Right renal pelvis (tissue), 4 donors: ENCODE measurements at regions not wholly inside any gene's neighbourhood (a gene's known extent, or its start where the extent isn't known, plus 50 kb on each side); places are given as distances from the start of the nearest gene placed in this dataset.
A peak's percentile ranks its signal among the peaks of the same experiment; 100 is the strongest.

Experiments
- DNase-seq, 4 donors: peaks; one replicate each; pipeline ENCODE4 v3.0.0-alpha.2; 2013; ENCODE audit warnings: low read depth in 4 of 4, low spot score in 3 of 4, missing footprints in 1 of 4

DNA sequence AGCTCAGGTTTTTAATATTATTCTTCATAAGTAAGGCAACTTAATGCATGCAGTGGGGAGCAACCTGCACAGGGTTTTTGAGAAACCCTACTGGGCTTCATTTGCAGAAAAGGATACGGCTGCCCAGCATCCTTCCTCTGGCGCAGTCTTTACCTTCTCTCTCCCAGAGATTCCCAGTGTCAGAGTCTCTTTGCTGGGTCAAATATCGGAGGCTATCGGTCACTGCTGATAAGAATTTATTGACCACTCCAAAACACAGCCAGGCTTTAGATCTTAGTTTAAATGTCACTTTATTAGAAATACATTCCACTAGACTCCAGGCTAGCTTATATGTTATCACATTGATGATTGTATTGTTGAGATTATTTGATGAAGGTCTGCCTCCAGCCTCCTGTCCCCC, 147.2 kb upstream of the CPSF6 start:
- no peak for DNase-seq

DNA sequence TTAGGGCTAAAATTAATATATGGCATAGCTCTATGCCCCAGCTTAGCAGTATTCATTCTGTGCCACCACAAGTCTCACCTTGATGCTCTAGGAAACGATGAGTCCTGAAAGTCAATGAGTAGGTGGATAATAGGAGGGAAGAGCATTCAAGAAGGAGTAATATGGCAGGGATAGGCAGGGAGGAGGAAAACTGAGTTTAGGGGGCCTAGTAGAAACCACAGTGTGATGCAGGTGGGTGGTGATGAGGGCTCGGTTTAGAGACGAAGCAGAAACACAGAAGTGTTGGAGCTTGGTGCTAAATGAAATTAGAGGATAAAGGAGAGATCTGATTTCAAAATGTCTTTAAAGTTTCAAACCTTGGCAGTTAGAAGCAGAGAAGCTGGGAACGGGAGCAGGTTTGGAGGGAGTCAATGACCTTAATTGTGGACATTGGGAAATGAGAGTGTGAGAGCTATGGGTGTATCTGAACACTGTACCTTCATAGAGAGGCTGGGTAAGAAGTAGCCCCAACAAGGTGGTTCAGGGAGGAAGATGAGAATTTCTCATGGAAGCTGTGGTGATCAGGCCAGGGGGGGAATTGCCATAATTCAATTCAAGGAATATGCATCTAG, 144.7 kb upstream of the CPSF6 start:
- DNase-seq = no peak

- no peak for DNase-seq
These were observed 143.4 kb upstream of the CPSF6 start for GRCh38 chr12:69095765-69096477.

DNA sequence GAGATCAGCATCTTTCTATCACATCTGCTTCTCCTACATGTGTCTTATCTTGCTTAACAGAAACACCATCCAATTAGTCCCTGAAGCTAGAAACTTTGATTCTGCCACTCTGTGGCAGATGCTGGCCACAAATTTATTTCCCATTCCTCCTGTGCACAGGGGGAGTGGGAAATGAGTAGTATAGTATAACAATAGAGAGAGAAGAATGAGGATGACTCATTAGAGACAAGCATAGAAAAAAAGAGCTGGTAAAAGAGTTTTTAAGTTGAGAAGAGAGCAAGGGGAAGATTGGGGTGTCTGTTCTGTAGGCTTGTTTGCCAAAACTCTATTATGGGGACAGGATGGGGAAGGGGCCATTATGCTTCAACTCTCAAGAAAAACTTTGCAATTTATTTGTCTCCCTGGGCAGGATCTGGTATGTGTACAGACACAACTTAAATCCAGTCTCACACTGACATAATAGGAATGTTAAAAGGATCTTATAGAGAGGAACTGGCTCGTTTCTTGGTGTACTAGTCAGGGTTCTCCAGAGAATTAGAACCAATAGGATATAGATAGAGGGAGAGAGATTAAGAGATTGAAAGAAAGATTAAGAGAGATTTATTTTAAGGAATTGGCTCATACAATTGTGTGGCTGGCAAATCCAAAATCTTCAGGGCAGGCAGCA, 142.6 kb upstream of the CPSF6 start:
- DNase-seq = no peak

DNA sequence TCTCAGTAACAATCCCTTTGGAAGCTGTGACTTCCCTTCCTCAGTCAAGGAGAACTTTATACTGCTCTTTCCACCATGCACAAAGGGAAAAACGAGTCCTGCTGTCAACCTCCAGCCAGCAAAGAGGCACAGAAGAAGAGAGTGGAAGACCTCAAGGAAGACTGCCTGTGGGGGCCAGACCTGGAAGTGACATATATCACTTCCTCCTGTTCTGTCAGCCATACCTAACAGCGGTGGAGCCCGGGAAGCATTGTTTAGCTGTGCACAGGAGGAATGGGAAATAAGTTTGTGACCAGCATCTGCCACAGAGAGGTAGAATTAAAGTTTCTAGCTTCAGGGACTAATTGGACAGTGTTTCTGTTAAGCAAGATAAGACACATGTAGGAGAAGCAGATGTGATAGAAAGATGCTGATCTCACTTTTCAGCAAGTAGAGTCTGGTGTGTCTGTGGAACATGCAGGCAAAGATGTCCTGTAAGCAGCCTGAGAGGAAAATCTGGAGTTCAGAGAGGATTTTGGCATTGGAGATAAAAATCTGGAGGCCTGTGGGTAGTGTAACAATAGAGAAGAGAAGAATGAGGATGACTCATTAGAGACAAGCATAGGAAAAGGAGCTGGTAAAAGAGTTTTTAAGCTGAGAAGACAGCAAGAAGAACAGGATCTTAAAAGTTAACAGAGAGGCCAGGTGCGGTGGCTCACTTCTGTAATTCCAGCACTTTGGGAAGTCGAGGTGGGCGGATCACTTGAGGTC, 141.6 kb upstream of the CPSF6 start:
- DNase-seq = no peak

DNA sequence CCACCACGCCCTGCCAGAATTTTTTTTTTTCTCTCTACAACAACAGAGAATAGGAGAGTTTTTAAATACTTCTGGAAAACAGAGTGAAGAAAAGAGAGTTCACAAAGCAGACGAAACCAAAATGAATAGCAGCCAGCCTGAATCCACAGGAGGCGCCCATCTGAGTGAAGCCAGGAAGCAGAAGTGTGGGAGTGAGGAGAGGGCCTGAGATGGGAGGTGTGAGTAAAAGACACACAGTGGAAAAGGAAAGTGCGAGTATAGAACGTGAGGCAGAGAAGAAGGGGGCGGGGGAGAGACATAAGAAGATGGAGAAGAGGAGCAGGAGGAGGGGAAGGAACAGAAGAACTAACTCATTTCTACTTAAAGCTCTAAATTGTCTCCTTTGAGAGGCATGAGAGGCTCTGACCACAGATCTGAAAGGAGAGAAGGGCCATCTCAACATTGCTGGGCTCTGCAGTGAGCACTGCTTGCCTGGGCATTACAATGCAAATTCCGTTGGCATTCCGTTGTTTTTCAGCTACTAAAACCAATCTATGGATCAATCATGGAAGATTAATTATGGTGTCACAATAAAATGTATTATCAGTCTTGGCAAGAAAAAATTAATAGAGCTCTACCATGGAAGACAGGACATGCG, 140.1 kb upstream of the CPSF6 start:
- DNase-seq = no peak

- no peak for DNase-seq
These were observed 137.9 kb upstream of the CPSF6 start for GRCh38 chr12:69101505-69101904.

- no peak for DNase-seq
These were observed 136.5 kb upstream of the CPSF6 start for GRCh38 chr12:69102856-69103255.

DNA sequence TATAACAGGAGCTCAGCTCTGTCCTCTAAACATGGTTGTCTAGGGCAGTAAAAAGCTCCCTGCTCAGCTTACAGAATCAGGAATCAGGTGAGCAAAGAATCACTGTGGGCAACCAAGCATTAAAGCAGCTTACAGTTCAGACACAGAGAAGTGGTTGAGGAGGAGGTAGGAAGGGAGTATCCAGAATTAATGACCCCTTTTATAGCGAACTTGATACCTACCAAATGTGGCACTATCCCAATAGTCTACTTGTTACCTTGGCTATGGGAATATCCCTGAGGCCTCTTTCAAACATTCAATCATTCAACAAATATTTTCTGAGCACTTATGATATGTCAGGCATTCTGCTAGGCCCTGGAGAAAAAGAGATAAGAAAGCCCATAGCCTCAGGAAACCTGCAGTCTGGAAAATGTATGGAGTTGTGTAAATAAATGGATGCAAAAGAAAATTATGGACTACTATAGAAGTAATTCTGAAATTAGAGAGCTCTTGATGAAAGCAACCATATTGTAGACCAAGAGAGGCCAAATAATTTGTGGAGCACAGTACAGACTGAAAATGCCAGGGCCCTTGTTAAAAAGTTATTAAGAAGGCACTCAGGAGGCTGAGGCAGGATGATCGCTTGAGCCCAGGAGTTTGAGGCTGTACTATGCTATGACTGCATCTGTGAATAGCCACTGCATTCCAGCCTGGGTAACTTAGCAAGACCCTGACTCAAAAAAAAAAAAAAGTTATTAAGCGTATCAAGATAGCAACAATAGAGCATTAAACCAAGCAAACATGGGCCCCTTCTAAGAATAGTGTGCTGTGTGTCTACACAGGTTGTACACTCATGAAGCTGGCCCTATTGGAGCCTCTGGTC, 134.0 kb upstream of the CPSF6 start:
- peak in 3 of 4 donors; percentile 35 to 69 (median 65) for DNase-seq

DNA sequence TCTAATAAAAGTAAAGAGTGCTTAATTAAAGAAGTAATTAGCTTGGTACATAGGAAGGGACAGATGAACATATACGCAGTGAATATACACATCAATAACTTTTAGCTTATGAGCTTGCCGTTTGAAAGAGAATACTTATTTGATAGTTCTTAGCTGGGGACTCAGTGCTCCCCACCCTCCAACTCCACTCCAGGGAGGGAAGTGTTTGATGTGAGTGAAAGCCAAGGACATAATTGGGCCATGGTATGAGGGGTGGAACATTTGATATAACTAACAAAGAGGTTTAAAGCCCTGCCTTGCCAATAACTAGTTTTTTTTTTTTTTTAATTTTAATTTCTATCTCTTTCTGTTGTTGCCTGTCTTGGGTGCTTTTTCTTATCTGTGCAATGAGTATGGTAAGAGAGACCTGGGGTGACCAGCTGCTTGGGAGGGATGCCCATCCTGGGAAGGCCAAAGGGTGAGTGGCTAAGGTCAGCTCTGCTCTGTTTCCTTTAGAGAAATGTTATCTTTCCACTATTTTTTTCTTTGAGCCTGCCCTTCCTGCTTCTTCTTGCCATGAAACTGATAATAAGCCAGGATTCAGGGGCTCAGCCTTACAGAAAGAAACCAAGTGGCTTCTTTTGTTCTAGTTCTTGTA, 132.8 kb upstream of the CPSF6 start:
- no peak for DNase-seq

DNA sequence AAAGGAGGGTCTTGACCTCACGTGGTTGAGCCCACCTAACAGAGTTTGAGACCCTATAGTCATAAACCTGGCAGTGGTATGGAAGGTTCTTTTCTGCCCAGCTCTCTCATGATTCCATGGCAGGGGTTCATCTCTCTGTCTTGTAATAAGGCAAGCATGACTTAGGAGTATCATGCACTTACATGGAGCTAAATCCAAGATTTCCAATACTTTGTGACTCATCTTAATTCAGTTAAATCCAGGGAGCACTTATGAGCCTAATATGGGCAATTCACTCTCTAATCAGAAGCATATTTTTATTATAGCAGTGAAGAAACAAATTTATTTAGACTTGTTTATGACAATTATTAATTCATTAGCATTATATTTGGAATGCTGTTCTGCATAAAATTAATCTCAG, 131.8 kb upstream of the CPSF6 start:
- no peak for DNase-seq

- no peak for DNase-seq
These were observed 131.3 kb upstream of the CPSF6 start for GRCh38 chr12:69108037-69108436.

- DNase-seq = no peak
These were observed 126.8 kb upstream of the CPSF6 start for GRCh38 chr12:69112616-69113015.

DNA sequence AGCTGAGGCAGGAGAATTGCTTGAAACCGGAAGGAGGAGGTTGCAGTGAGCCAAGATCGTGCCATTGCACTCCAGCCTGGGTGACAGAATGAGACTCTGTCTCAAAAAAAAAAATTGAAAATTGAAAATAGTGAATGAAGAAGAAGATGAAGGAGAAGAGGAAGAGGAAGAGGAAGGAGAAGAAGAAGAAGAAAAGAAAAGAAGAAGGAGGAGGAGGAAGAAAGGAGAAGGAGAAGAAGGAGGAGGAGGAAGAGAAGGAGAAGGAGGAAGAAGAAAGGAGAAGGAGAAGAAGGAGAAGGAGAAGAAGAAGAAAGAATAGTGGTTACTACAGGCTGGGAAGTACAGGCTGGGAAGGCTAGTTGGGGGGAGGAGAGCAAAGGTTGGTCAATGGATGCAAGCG, 124.3 kb upstream of the CPSF6 start:
- DNase-seq = no peak

DNA sequence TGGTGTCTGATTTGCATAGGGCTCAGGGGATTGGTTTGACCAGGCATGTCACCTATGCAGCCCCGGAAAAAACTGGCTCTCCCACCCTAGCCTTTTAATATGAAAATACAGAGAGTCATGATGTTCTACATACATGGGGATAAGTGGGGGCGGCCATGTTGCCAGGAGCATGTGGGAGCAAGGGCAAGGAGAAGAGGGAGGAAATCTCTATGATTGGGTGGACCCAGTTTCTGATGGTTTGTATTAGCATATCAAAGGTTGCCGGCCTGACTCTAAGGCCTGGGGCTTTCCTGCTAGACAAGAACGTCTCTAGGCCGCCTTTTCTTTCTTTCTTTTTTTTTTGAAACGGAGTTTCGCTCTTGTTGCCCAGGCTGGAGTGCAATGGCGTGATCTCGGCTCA, 123.4 kb upstream of the CPSF6 start:
- DNase-seq = no peak

- no peak for DNase-seq
These were observed 121.7 kb upstream of the CPSF6 start for GRCh38 chr12:69117566-69118266.

DNA sequence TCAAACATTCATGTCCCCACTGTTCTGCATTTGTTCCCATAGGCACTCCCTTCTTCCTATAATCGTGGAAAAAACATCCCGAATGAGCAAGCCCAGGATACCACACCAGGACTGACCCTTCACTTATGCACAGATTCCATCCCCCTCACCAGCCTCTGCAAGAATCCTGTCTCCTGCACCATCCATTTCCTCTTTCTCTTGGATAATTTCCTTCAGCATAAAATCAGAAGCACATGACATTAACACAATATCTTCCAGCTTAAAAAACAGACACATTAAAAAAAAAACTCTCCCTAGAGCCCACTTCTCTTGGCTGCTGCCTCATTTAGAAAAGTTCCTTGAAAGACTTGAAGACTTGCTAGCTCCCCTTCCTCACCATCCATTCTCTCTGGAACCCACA, 120.9 kb upstream of the CPSF6 start:
- DNase-seq = no peak

GRCh38 chr12:69119770-69120169, 119.6 kb upstream of the CPSF6 start:
- DNase-seq = no peak

DNA sequence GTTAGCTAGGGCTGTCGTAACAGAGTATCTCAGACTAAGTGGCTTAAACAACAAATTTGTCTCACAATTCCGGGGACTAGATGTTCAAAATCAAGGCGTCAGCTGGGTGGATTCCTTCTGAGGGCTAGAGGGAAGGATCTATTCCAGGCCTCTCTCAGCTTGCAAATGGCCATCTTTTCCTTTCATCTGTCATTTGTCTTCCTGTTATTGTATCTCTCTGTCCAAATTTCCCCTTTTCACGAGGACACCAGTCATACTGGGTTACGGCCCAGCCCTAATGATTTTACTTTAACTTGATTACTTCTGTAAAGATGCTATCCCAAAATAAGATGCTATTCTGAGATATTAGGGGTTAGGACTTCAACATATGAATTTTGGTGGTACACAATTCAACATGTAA, 119.0 kb upstream of the CPSF6 start:
- no peak for DNase-seq
